Epidermal melanocyte (primary cell): ENCODE measurements at regions not wholly inside any gene's neighbourhood (a gene's known extent, or its start where the extent isn't known, plus 50 kb on each side); places are given as distances from the start of the nearest gene placed in this dataset.
A peak's percentile ranks its signal among the peaks of the same experiment; 100 is the strongest.
"Not testable (repeated sequence)": the region's sequence is repeated elsewhere in the genome, so short reads cannot be mapped to it uniquely, and the experiment has no call there.

Experiments
- DNase-seq: peaks from one replicate; pipeline ENCODE4 v3.0.0; 2011; ENCODE audit warnings: low spot score; ENCODE audit not compliant: insufficient read length

DNA sequence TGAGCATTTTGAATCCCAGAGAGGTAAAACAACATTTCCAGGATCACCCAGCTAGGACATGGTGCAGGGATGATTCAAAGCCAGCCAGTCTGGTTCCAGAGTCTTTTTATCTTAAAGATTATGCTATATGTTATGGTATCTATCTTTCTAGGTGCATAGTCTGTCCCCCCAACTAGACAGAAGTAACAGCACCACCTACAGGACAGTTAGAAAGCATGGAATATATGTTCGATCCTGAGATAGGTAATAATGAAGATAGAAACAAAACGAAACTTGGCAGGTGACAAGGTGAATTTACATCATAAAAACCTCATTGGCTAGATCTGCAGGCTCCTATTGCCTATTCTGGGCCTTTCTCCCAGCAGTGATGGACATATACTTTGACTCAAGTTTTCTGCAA, 723.2 kb downstream of the SMARCA1 start:
- DNase-seq = no peak

DNA sequence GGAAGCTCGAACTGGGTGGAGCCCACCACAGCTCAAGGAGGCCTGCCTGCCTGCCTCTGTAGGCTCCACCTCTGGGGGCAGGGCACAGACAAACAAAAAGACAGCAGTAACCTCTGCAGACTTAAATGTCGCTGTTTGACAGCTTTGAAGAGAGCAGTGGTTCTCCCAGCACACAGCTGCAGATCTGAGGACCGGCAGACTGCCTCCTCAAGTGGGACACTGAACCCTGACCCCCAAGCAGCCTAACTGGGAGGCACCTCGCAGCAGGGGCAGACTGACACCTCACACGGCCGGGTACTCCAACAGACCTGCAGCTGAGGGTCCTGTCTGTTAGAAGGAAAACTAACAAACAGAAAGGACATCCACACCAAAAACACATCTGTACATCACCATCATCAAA, 730.9 kb upstream of the ACTRT1 start:
- not testable (repeated sequence) for DNase-seq

DNA sequence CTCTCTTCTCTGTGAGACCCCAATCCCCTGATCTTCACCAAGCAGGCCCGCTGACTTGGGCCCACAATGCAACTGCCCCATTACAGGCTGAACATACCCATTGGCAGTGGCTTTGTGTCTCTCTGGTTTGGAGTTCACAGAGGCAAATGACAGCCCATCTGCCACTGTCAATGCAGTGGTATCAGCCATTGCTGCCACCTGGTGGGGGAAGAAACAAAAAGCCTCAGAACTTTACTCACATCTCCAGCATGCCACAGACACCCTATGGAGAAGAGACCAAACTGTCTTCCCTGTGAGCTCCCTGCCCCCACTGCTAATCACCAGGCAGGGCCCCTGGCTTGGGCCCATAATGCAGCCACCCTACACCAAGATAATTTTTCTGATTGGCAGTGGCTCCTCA, 729.3 kb upstream of the ACTRT1 start:
- DNase-seq = peak; percentile 13

DNA sequence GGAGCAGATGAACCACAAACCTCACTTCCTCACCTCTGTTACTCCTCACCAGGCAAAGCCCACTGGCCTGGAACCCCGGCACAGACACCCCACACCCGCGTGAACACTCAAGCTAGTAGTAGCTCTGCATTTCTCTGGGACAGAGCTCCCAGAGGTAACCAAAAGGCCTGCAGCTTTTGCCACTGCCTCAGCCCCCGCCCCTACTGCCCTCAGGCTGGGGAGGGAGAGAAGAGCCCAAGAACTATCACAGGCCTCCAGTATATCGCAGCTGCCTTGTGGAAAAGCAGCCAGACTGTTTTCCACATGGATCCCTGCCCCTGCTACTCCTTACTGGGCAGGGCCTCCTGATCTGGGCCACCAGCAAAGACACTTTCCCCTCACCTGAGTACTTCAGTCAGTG, 728.7 kb upstream of the ACTRT1 start:
- no peak for DNase-seq

DNA sequence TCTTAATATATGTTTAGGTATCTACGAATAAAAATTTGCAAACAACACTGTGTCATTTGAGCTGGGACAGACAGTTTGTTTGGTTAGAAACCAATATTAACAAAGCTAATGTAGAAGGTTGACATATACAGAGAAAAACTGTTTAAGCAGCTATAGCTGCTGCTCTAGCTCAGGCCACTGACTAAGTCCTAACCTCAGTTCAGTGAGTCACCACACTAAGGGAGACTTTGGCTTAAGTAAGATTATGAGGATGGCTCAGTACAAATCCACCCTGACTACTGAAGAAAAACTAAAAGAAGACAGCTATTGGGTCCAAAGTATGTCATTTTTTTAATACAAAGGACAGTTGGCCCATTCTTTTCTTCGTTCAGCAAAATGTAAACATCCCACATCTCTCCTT, 717.3 kb upstream of the ACTRT1 start:
- no peak for DNase-seq

DNA sequence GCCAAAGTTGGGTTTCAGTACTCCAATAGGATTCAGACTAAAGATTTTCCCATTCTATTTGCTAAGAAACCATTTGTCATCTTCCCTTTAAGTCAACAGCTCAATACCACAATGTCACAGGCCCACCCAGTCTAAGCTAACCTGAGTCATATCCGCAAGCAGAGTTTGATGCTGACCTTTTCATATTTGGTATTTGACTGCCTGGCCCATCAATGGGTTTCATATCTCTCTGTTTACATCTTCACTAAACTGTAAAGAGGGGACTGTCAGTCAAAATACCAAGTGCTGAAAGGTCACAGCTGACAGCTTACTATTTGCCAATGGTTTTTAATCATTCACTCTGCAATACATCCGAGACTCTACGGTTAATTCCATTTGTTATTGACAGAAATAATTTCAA, 707.5 kb upstream of the ACTRT1 start:
- no peak for DNase-seq

DNA sequence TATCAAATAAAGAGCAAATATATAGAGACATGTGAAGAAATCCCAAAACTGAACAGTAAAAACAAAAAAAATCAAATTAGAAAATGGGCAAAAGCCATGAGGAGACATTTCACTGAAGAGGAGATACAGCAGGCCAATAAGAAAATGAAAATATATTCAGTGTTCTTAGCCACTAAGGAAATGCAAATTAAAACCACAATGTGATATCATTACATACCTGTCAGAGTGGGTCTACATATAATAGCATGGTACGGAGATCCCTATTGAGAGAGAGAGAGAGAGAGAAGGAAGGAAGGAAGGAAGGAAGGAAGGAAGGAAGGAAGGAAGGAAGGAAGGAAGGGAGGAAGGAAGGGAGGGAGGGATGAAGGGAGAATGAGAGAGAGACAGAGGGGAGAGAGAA, 707.0 kb upstream of the ACTRT1 start:
- DNase-seq = no peak

DNA sequence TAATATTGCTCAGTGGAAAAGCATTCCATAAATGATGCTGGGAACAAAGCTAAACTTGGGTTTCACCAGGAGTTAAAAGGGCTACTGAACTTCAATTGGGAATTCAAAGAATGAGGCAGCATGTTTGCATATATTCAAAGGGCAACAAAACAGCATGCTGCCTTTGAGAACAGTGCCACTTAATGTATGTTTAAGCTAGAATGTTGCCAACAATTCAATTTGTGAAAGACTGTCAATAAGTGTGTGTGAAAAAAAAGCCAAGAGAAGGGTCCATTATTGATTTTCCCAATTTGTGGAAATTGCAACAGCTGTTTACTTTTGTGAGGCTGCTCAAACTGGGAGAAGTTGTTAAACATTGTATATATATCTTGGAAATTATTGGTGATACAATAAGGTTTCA, 701.9 kb upstream of the ACTRT1 start:
- no peak for DNase-seq

DNA sequence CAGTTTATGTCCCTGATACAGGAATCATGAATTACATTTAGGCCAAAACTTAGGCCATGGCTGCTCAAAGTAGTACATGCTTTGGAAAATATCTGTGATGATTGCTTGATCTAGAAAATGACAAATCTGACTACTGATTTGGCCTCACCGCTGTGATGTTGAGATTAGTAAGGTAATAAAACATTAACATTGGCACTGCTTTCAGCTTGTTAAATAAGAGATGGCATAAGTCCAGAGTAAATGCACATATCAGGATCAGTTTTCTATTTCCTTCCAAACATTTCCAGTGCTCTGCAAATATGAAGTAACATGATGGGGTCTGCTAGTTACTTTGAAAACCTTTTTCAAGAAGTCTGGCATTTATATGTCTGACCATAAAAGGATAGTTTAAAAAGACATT, 687.3 kb upstream of the ACTRT1 start:
- DNase-seq = no peak

DNA sequence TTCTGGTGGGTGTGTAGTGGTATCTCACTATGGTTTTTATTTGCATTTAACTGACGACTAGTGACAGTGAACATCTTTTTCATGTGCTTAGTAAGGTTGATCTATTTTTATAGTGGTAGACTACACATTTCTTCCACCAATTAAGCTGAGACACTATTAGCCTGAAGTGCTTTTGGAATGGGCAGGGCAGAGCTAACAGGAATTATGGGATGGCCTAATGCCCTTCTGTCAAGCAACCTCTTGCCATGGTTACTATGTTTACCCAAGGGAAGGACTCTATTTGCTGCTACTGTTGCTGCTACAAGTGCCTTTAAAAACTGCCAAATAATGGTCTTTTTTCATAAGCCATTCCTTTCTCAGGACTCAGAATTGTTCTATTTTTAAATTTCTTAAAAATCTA, 676.7 kb upstream of the ACTRT1 start:
- DNase-seq = no peak

DNA sequence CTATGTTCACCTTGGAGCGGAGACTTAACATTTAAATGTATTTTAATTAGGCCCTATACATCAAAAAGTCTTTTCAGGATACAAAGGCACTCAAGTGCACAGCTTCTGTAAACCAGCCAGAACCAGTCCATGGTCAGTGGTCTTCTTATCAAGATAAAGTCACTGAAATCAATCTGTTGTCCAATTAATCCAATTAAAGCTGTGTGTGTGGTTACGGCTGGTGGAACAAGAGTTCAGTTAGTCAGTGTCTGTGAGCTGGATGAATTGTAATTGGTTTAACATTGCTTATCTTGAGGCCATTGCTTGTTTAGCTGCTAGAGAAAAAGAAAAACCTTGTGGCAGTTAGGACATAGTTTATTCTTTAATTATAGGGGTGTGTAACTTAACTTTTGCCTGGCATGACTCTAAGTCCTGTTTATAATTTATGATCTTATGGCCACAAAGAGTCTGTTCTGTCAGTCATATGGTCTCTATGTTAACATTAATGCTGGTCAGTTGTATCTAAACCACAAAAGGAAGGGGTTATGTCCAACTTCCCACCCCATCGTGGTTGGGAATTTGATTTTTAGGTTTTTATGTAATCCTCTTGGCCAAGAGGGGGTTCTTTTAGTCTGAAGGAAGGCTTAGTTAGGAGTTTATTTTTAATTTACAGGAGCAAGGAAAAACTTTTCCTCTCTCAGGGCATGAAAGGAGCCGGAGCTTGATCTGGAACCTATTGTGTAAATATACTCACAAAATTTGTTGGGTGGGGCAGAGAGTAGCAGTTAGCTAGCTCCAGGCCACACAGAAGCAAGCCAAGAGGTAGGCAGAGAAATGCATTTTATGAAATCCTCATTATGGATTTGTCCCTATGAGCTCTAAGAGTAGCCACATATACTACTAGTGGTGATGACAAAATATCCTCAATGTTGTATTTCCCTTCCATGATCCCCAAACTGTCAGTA, 665.7 kb upstream of the ACTRT1 start:
- DNase-seq = no peak

DNA sequence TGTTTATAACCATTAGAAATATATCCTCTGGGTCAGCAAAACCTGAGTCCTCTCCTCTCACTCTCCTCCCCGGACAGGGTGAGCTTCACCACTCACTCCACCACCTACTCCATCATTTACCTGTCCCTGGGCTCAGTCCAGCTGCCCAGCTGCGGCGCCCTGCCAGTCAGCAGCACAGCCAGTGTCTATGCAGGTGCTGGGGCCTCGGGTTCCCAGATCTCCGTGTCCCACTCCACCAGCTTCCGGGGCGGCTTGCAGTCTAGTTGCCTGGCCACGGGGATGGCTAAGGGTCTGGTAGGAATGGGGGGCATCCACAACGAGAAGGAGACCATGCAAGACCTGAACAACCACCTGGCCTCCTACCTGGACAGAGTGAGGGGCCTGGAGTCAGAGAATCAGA, 662.2 kb upstream of the ACTRT1 start:
- no peak for DNase-seq

DNA sequence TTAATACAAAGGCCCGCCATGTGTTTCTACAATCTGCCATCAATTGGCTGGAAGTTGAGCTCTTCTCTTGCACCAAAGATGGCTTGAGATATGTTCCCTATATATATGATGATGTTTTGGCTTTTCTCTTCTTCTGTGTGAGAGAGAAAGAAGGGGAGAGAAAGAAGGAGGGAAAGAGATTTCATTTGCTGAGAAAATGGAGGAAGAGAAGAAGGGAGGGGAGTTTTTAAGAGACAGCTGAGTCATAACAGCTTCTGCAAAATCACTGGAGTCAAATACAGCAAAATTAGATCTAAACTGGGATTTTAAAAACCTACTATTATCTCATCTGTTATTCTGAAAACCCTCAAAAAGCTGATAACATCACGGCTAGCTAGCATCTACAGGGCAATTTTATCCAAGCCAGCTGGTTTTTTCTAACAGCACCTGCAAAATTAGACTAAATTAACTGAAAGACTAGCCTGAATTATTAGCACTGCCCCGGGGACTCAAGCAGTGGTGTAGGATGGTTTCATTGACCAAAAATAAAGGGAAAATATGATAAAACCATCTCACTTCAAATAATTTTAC, 647.6 kb upstream of the ACTRT1 start:
- DNase-seq = no peak

DNA sequence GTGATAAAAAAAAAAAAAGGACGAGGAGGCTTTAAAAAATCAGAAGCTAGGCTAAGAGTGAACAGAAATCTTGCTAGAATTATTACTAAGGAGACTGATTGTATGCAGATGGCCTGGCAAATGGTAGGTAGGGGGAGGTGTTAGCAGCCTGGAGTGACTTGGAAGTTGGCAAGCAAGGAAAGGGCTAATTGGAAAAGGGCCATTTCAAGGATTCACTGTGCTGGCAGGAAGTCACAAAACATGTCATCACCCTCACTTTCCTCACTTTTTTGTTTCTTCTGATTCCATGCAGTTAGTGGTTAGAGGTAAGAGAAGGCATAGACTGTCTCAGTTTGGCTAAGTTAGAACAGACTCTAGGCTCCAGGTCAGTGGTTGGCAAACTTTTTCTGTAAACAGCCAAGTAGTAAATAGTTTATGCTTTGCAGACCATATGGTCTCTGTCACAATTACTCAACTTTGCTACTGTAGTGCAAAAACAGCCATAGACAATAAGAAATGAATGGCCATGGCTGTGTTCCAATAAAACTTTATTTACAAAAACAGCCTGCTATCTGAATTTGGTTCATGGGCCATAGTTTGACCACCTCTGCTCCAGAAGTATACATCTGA, 646.5 kb upstream of the ACTRT1 start:
- DNase-seq = no peak

DNA sequence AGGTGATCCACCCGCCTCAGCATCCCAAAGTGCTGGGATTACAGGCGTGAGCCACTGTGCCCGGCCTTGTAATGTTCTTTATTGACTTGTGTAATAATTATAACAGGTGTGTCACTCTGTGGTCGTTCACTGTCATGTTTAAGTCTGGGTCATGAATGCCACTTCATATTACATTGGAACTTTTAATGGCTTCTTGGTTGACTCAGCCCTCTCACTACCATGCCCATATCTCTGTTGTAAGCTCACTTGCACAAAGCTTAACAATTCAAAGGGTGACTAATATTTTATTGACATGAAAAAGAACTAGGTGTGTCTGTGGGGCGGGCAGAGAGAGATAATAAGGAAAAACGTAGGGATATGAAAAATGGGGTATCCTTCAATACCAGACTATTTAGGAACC, 639.7 kb upstream of the ACTRT1 start:
- no peak for DNase-seq

DNA sequence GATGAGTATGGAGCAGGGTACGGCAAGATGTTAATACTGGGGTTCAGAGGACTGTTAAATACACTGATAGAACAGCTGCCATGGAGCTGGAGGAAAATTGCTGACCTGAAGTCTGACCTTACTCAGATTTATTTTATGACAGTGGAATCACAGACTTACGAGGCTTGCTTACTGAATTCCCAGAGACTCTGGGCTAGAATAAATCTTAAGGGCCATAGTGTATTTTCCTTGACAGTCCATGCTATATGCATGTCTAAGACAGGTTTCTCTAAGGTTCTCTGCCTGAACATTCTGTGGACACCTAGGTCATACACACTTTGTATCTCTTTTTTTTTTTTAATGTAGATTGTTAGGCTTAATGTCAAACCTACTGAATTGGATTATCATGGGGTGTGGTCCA, 633.2 kb upstream of the ACTRT1 start:
- DNase-seq = no peak

DNA sequence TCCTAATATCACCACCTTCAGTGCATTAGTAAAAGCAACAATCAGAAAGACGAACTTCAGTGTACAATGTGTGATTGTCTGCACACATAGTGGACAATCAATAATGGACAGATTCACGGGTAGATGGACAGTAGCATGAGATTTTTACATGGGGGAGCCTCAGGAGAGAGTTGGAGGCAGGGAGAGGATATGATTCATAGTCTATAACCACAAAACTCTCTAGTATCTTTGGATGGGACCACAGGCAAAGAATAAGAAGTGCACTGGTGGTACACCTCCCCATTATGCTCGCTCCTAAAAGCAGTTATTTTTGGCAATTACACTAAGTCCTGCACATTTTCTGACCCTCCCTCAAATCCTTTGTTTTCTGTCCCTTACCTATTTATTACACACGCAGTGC, 624.4 kb upstream of the ACTRT1 start:
- DNase-seq = no peak

DNA sequence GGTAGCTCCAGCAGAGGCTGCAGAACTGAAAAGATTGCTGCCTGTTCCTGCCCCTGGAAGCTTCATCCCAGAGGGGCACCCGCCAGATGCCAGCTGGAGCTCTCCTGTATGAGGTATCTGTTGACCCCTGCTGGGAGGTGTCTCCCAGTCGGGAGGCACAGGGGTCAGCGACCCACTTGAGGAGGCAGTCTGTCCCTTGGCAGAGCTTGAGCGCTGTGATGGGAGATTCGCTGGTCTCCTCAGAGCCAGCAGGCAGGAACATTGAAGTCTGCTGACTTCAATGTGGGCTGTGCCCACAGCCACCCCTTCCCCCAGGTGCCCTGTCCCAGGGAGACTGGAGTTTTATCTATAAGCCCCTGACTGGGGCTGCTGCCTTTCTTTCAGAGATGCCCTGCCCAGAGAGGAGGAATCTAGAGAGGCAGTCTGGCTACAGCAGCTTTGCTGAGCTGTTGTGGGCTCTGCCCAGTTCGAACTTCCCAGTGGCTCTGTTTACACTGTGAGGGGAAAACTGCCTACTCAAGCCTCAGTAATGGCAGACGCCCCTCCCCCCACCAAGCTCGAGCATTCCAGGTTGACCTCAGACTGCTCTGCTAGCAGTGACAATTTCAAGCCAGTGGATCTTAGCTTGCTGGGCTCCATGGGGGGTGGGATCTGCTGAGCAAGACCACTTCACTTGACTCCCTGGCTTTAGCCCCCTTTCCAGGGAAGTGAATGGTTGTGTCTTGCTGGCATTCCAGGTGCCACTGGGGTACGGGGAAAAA, 622.3 kb upstream of the ACTRT1 start:
- not testable (repeated sequence) for DNase-seq

DNA sequence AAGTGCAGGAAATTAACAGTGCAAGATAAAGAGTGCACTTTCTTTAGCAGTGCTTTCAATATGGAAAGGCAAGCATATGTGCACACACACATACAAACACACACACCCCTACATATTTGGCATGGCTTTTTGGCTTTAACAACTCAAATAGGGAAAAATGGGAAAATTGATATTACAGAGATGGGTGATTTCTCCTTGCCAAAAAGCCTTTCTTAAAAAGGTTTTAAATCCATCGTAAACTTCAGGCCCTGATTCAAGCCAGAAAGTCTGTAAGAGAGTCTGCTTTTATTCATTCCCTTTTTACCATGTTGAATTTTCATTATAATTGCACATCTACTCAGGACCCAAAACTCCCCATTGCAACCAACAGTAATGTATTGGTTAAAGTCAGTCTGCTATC, 612.0 kb upstream of the ACTRT1 start:
- DNase-seq = no peak

DNA sequence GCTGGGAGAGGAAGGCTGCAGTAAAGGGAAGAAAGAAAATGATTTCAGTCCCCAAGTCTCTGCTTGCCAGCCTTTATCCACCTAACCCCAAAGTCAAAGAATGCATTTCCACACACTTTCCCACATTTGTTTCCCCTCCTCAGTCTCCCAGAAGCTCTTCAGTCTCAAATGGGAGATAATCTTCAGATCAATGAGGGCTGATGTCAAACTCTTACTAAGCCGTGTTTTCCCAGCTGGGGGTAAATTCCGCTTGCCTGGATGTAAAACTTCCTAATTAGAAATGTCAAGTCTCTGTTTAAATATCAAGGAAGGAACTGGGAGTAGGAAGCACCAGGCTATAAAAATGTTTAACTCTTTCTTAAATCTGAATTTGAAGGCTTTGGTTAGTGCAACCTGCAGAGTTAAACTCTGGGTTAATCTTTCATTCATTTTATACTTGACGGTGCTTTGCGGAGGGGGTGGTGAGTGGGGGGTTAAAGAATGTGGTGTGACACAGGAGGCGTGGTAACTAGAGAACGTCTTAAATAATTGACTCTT, 601.4 kb upstream of the ACTRT1 start:
- no peak for DNase-seq

DNA sequence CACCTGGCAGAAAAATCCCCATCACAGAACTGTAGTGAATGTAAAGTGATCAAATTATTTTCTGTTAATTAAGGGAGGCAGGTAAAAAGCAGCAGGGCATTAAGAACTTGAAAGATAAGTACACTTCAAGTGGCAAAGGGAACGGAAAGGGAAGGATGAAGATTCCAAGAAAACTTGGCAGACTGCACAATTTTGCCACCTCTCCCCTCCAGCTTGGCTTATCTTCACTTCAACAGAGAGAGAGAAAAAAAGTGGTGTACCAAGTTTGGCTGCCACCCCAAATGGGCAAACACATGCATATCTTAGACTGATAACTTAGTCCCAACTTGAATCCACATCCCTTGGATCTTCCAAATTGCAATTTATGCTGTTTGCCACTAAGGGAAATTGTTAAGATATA, 598.1 kb upstream of the ACTRT1 start:
- no peak for DNase-seq

DNA sequence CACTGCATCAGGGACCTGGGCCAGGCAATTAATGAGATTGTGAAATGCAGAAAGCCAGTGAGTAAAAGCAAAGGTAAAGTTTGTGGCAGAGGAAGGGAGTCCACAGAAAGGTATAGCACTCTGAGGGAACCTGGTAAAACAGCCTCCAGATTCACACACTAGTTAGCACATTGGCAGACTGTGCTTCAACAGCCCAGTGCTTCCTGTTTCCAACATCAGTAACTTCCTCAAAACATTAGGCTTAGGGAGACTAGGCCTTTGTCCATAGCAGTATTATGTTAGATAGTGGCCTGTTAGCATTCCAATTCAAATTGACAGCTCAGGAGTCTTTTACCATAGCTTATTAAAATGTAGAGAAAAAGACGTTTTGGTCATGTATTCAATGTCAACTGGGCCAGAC, 582.6 kb upstream of the ACTRT1 start:
- no peak for DNase-seq
